ENCODE measurements at regions not wholly inside any gene's neighbourhood (a gene's known extent, or its start where the extent isn't known, plus 50 kb on each side); places are given as distances from the start of the nearest gene placed in this dataset.

- H3K27me3 ChIP-seq (ENCODE audit: control insufficient read depth in 4 of 4, insufficient read depth in 4 of 4, low read length in 3 of 4): no peaks in the 10 kb centered on the region
- H3K27ac ChIP-seq (ENCODE audit: low read depth in 1 of 2, low read length in 2 of 2): no peak overlapping the region
- H3K9ac ChIP-seq (ENCODE audit: low read depth in 1 of 2, low read length in 2 of 2): no peak overlapping the region
- no peak overlapping the region for H3K4me3 ChIP-seq (ENCODE audit: low read depth in 1 of 3, low read length in 3 of 3)
- WGBS: 87% methylated on average over 4 of the region's 4 CpGs
- no peaks in the 10 kb centered on the region for H3K4me1 ChIP-seq (ENCODE audit: control insufficient read depth in 4 of 4, insufficient read depth in 4 of 4, low read length in 3 of 4)
- H3K9me3 ChIP-seq (ENCODE audit: control insufficient read depth in 4 of 4, low read length in 3 of 4): no peaks in the 10 kb centered on the region
- TF ChIP-seq EGR1 (IDR thresholded peaks at IDR 0.05; ENCODE audit: low read depth in 2 of 2) (no peak), GABPA (IDR thresholded peaks at IDR 0.05 in 1 of 2, conservative IDR thresholded peaks at IDR 0.05 in 1 of 2) (no peak), JUND (IDR thresholded peaks at IDR 0.05) (no peak), RXRA (IDR thresholded peaks at IDR 0.05) (no peak), YY1 (IDR thresholded peaks at IDR 0.05) (no peak), HNF4A (conservative IDR thresholded peaks at IDR 0.05) (no peak), TAF1 (conservative IDR thresholded peaks at IDR 0.05) (no peak), FOXA2 (IDR thresholded peaks at IDR 0.05) (no peak), SP1 (IDR thresholded peaks at IDR 0.05) (no peak)
- TF ChIP-seq, protein P1, sequence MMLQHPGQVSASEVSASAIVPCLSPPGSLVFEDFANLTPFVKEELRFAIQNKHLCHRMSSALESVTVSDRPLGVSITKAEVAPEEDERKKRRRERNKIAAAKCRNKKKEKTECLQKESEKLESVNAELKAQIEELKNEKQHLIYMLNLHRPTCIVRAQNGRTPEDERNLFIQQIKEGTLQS (IDR thresholded peaks at IDR 0.05): no peak
- H3K36me3 ChIP-seq (ENCODE audit: control insufficient read depth in 4 of 4, insufficient read depth in 3 of 4, low read depth in 1 of 4, low read length in 3 of 4): no peaks in the 10 kb centered on the region
- no peak for DNase-seq (ENCODE audit: low spot score)
Measured at GRCh38 chrX:63283348-63283747, 67.8 kb downstream of the SPIN4 start.

- no peaks in the 10 kb centered on the region for H3K4me1 ChIP-seq (ENCODE audit: control insufficient read depth in 4 of 4, insufficient read depth in 4 of 4, low read length in 3 of 4)
- no peak overlapping the region for H3K27ac ChIP-seq (ENCODE audit: low read depth in 1 of 2, low read length in 2 of 2)
- no peaks in the 10 kb centered on the region for H3K9me3 ChIP-seq (ENCODE audit: control insufficient read depth in 4 of 4, low read length in 3 of 4)
- TF ChIP-seq SP1 (IDR thresholded peaks at IDR 0.05) (no peak), TAF1 (conservative IDR thresholded peaks at IDR 0.05) (no peak), FOXA1 (IDR thresholded peaks at IDR 0.05) (no peak), JUND (IDR thresholded peaks at IDR 0.05) (no peak), RXRA (IDR thresholded peaks at IDR 0.05) (no peak), NR2F2 (IDR thresholded peaks at IDR 0.05) (no peak), YY1 (IDR thresholded peaks at IDR 0.05) (no peak), CTCF (IDR thresholded peaks at IDR 0.05; ENCODE audit: low read depth, low read length, missing input control) (no peak), RAD21 (IDR thresholded peaks at IDR 0.05) (no peak), HNF4G (IDR thresholded peaks at IDR 0.05) (no peak), EGR1 (IDR thresholded peaks at IDR 0.05; ENCODE audit: low read depth in 2 of 2) (no peak), GABPA (IDR thresholded peaks at IDR 0.05 in 1 of 2, conservative IDR thresholded peaks at IDR 0.05 in 1 of 2) (no peak), HNF4A (conservative IDR thresholded peaks at IDR 0.05) (no peak), FOXA2 (IDR thresholded peaks at IDR 0.05) (no peak)
- TF ChIP-seq, protein P2, sequence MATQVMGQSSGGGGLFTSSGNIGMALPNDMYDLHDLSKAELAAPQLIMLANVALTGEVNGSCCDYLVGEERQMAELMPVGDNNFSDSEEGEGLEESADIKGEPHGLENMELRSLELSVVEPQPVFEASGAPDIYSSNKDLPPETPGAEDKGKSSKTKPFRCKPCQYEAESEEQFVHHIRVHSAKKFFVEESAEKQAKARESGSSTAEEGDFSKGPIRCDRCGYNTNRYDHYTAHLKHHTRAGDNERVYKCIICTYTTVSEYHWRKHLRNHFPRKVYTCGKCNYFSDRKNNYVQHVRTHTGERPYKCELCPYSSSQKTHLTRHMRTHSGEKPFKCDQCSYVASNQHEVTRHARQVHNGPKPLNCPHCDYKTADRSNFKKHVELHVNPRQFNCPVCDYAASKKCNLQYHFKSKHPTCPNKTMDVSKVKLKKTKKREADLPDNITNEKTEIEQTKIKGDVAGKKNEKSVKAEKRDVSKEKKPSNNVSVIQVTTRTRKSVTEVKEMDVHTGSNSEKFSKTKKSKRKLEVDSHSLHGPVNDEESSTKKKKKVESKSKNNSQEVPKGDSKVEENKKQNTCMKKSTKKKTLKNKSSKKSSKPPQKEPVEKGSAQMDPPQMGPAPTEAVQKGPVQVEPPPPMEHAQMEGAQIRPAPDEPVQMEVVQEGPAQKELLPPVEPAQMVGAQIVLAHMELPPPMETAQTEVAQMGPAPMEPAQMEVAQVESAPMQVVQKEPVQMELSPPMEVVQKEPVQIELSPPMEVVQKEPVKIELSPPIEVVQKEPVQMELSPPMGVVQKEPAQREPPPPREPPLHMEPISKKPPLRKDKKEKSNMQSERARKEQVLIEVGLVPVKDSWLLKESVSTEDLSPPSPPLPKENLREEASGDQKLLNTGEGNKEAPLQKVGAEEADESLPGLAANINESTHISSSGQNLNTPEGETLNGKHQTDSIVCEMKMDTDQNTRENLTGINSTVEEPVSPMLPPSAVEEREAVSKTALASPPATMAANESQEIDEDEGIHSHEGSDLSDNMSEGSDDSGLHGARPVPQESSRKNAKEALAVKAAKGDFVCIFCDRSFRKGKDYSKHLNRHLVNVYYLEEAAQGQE (IDR thresholded peaks at IDR 0.05): no peak
- TF ChIP-seq, protein P3, sequence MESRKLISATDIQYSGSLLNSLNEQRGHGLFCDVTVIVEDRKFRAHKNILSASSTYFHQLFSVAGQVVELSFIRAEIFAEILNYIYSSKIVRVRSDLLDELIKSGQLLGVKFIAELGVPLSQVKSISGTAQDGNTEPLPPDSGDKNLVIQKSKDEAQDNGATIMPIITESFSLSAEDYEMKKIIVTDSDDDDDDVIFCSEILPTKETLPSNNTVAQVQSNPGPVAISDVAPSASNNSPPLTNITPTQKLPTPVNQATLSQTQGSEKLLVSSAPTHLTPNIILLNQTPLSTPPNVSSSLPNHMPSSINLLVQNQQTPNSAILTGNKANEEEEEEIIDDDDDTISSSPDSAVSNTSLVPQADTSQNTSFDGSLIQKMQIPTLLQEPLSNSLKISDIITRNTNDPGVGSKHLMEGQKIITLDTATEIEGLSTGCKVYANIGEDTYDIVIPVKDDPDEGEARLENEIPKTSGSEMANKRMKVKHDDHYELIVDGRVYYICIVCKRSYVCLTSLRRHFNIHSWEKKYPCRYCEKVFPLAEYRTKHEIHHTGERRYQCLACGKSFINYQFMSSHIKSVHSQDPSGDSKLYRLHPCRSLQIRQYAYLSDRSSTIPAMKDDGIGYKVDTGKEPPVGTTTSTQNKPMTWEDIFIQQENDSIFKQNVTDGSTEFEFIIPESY (IDR thresholded peaks at IDR 0.05): no peak
- TF ChIP-seq, protein P4, sequence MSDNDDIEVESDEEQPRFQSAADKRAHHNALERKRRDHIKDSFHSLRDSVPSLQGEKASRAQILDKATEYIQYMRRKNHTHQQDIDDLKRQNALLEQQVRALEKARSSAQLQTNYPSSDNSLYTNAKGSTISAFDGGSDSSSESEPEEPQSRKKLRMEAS (IDR thresholded peaks at IDR 0.05): no peak
- no peak for DNase-seq (ENCODE audit: low spot score)
- H3K27me3 ChIP-seq (ENCODE audit: control insufficient read depth in 4 of 4, insufficient read depth in 4 of 4, low read length in 3 of 4): no peaks in the 10 kb centered on the region
- H3K9ac ChIP-seq (ENCODE audit: low read depth in 1 of 2, low read length in 2 of 2): no peak overlapping the region
- H3K4me3 ChIP-seq (ENCODE audit: low read depth in 1 of 3, low read length in 3 of 3): no peak overlapping the region
- no peaks in the 10 kb centered on the region for H3K36me3 ChIP-seq (ENCODE audit: control insufficient read depth in 4 of 4, insufficient read depth in 3 of 4, low read depth in 1 of 4, low read length in 3 of 4)
Measured at GRCh38 chrX:63282828-63283227, 68.3 kb downstream of the SPIN4 start.
